ENCODE measurements at regions not wholly inside any gene's neighbourhood (a gene's known extent, or its start where the extent isn't known, plus 50 kb on each side); places are given as distances from the start of the nearest gene placed in this dataset.

- H2BK120ac ChIP-seq (ENCODE audit: low read depth, low read length): no peak overlapping the region
- no peak overlapping the region for H4K91ac ChIP-seq (ENCODE audit: low read depth, low read length, poor library complexity)
- no peak overlapping the region for H2AFZ ChIP-seq (ENCODE audit: low read length)
- no peak overlapping the region for H3K4me3 ChIP-seq (ENCODE audit: low read length in 2 of 2)
- no peak overlapping the region for H3K9ac ChIP-seq (ENCODE audit: low read depth, low read length, poor library complexity)
- no peak overlapping the region for H3K4me2 ChIP-seq (ENCODE audit: insufficient read depth, low read length, poor library complexity, severe bottlenecking)
- H3K27me3 ChIP-seq (ENCODE audit: control insufficient read depth in 3 of 3, insufficient read depth in 3 of 3, low read depth in 1 of 3, low read length in 3 of 3): no peaks in the 10 kb centered on the region
- no peak for DNase-seq (ENCODE audit: low spot score)
- no peak overlapping the region for H2BK15ac ChIP-seq (ENCODE audit: low read length)
- H2BK12ac ChIP-seq (ENCODE audit: low read length): no peak overlapping the region
- no peaks in the 10 kb centered on the region for H3K79me1 ChIP-seq (ENCODE audit: low read depth, low read length)
- H3K4me1 ChIP-seq (ENCODE audit: control insufficient read depth in 2 of 2, insufficient read depth in 1 of 2, low read depth in 1 of 2, low read length in 2 of 2): peaks cover 0 to 2% of the 10 kb centered on the region in 2 donors
- H3K23ac ChIP-seq (ENCODE audit: low read depth, low read length, poor library complexity): no peak overlapping the region
- no peak overlapping the region for H3K27ac ChIP-seq (replicated peaks; ENCODE audit: low read length)
- H3K14ac ChIP-seq (ENCODE audit: low read length): no peak overlapping the region
- H3K36me3 ChIP-seq (replicated peaks in 1 of 2; ENCODE audit: control insufficient read depth in 2 of 2, insufficient read depth in 2 of 2, low read length in 2 of 2): no peaks in the 10 kb centered on the region
- no peak overlapping the region for H4K8ac ChIP-seq (ENCODE audit: low read depth, low read length)
- no peak overlapping the region for H2AK5ac ChIP-seq (ENCODE audit: low read depth, low read length)
- no peaks in the 10 kb centered on the region for H3K9me3 ChIP-seq (replicated peaks in 1 of 2; ENCODE audit: control insufficient read depth in 2 of 2, insufficient read depth in 1 of 2, low read depth in 1 of 2, low read length in 2 of 2)
- H2BK5ac ChIP-seq (ENCODE audit: low read length): no peak overlapping the region
- no peak overlapping the region for H3K18ac ChIP-seq (ENCODE audit: low read length)
- no peak overlapping the region for H3K4ac ChIP-seq (ENCODE audit: low read length)
- WGBS, 2 donors (ENCODE audit: extremely low coverage in 2 of 2, insufficient read length in 2 of 2, insufficient replicate concordance in 1 of 2): no CpG with 5 or more reads among the region's 1 CpG
Observed at GRCh38 chr18:22871809-22872525, 61.2 kb upstream of the RBBP8 start.

GRCh38 chr18:22872900-22873537 is 60.1 kb upstream of the RBBP8 start:
- no peaks in the 10 kb centered on the region for H3K9me3 ChIP-seq (replicated peaks in 1 of 2; ENCODE audit: control insufficient read depth in 2 of 2, insufficient read depth in 1 of 2, low read depth in 1 of 2, low read length in 2 of 2)
- no peak overlapping the region for H3K9ac ChIP-seq (ENCODE audit: low read depth, low read length, poor library complexity)
- no peak overlapping the region for H4K8ac ChIP-seq (ENCODE audit: low read depth, low read length)
- H3K18ac ChIP-seq (ENCODE audit: low read length): no peak overlapping the region
- peaks cover 0 to 2% of the 10 kb centered on the region in 2 donors for H3K4me1 ChIP-seq (ENCODE audit: control insufficient read depth in 2 of 2, insufficient read depth in 1 of 2, low read depth in 1 of 2, low read length in 2 of 2)
- H2BK12ac ChIP-seq (ENCODE audit: low read length): no peak overlapping the region
- no peak overlapping the region for H2AK5ac ChIP-seq (ENCODE audit: low read depth, low read length)
- no peak overlapping the region for H3K4me2 ChIP-seq (ENCODE audit: insufficient read depth, low read length, poor library complexity, severe bottlenecking)
- H3K4me3 ChIP-seq (ENCODE audit: low read length in 2 of 2): no peak overlapping the region
- no peaks in the 10 kb centered on the region for H3K27me3 ChIP-seq (ENCODE audit: control insufficient read depth in 3 of 3, insufficient read depth in 3 of 3, low read depth in 1 of 3, low read length in 3 of 3)
- no peak overlapping the region for H2BK5ac ChIP-seq (ENCODE audit: low read length)
- H3K4ac ChIP-seq (ENCODE audit: low read length): no peak overlapping the region
- no CpG with 5 or more reads among the region's 8 CpGs for WGBS, 2 donors (ENCODE audit: extremely low coverage in 2 of 2, insufficient read length in 2 of 2, insufficient replicate concordance in 1 of 2)
- no peak overlapping the region for H3K27ac ChIP-seq (replicated peaks; ENCODE audit: low read length)
- H3K36me3 ChIP-seq (replicated peaks in 1 of 2; ENCODE audit: control insufficient read depth in 2 of 2, insufficient read depth in 2 of 2, low read length in 2 of 2): no peaks in the 10 kb centered on the region
- DNase-seq (ENCODE audit: low spot score): no peak
- H2BK15ac ChIP-seq (ENCODE audit: low read length): no peak overlapping the region
- H2AFZ ChIP-seq (ENCODE audit: low read length): no peak overlapping the region
- H4K91ac ChIP-seq (ENCODE audit: low read depth, low read length, poor library complexity): no peak overlapping the region
- no peak overlapping the region for H3K23ac ChIP-seq (ENCODE audit: low read depth, low read length, poor library complexity)
- H3K79me1 ChIP-seq (ENCODE audit: low read depth, low read length): no peaks in the 10 kb centered on the region
- H2BK120ac ChIP-seq (ENCODE audit: low read depth, low read length): no peak overlapping the region
- no peak overlapping the region for H3K14ac ChIP-seq (ENCODE audit: low read length)

GRCh38 chr18:22879293-22879692 is 53.8 kb upstream of the RBBP8 start:
- no peak overlapping the region for H3K4ac ChIP-seq (ENCODE audit: low read length)
- H2AK5ac ChIP-seq (ENCODE audit: low read depth, low read length): no peak overlapping the region
- H3K23ac ChIP-seq (ENCODE audit: low read depth, low read length, poor library complexity): no peak overlapping the region
- peaks cover 0 to 5% of the 10 kb centered on the region in 2 donors for H3K4me1 ChIP-seq (ENCODE audit: control insufficient read depth in 2 of 2, insufficient read depth in 1 of 2, low read depth in 1 of 2, low read length in 2 of 2)
- DNase-seq (ENCODE audit: low spot score): no peak
- H2AFZ ChIP-seq (ENCODE audit: low read length): no peak overlapping the region
- H3K36me3 ChIP-seq (replicated peaks in 1 of 2; ENCODE audit: control insufficient read depth in 2 of 2, insufficient read depth in 2 of 2, low read length in 2 of 2): no peaks in the 10 kb centered on the region
- no CpG with 5 or more reads among the region's 3 CpGs for whole genome bisulfite sequencing, 2 donors (ENCODE audit: extremely low coverage in 2 of 2, insufficient read length in 2 of 2, insufficient replicate concordance in 1 of 2)
- no peaks in the 10 kb centered on the region for H3K27me3 ChIP-seq (ENCODE audit: control insufficient read depth in 3 of 3, insufficient read depth in 3 of 3, low read depth in 1 of 3, low read length in 3 of 3)
- no peak overlapping the region for H2BK5ac ChIP-seq (ENCODE audit: low read length)
- no peak overlapping the region for H3K4me3 ChIP-seq (ENCODE audit: low read length in 2 of 2)
- no peak overlapping the region for H4K91ac ChIP-seq (ENCODE audit: low read depth, low read length, poor library complexity)
- no peak overlapping the region for H2BK15ac ChIP-seq (ENCODE audit: low read length)
- H3K9me3 ChIP-seq (replicated peaks in 1 of 2; ENCODE audit: control insufficient read depth in 2 of 2, insufficient read depth in 1 of 2, low read depth in 1 of 2, low read length in 2 of 2): no peaks in the 10 kb centered on the region
- H2BK120ac ChIP-seq (ENCODE audit: low read depth, low read length): no peak overlapping the region
- H3K4me2 ChIP-seq (ENCODE audit: insufficient read depth, low read length, poor library complexity, severe bottlenecking): no peak overlapping the region
- no peak overlapping the region for H3K9ac ChIP-seq (ENCODE audit: low read depth, low read length, poor library complexity)
- H3K79me1 ChIP-seq (ENCODE audit: low read depth, low read length): no peaks in the 10 kb centered on the region
- H3K18ac ChIP-seq (ENCODE audit: low read length): no peak overlapping the region
- no peak overlapping the region for H3K27ac ChIP-seq (replicated peaks; ENCODE audit: low read length)
- H4K8ac ChIP-seq (ENCODE audit: low read depth, low read length): no peak overlapping the region
- H3K14ac ChIP-seq (ENCODE audit: low read length): no peak overlapping the region
- no peak overlapping the region for H2BK12ac ChIP-seq (ENCODE audit: low read length)

- Histone ChIP-seq H2AFZ (ENCODE audit: low read length) (no peak overlapping the region), H3K9ac (ENCODE audit: low read depth, low read length, poor library complexity) (no peak overlapping the region), H2BK12ac (ENCODE audit: low read length) (no peak overlapping the region), H3K18ac (ENCODE audit: low read length) (no peak overlapping the region), H3K27me3 (ENCODE audit: control insufficient read depth in 3 of 3, insufficient read depth in 3 of 3, low read depth in 1 of 3, low read length in 3 of 3) (no peaks in the 10 kb centered on the region), H4K8ac (ENCODE audit: low read depth, low read length) (no peak overlapping the region), H2BK120ac (ENCODE audit: low read depth, low read length) (no peak overlapping the region), H2BK5ac (ENCODE audit: low read length) (no peak overlapping the region), H3K36me3 (replicated peaks in 1 of 2; ENCODE audit: control insufficient read depth in 2 of 2, insufficient read depth in 2 of 2, low read length in 2 of 2) (no peaks in the 10 kb centered on the region), H2BK15ac (ENCODE audit: low read length) (no peak overlapping the region), H2AK5ac (ENCODE audit: low read depth, low read length) (no peak overlapping the region), H3K79me1 (ENCODE audit: low read depth, low read length) (no peaks in the 10 kb centered on the region), H3K27ac (replicated peaks; ENCODE audit: low read length) (no peak overlapping the region), H4K91ac (ENCODE audit: low read depth, low read length, poor library complexity) (no peak overlapping the region), H3K4me1 (ENCODE audit: control insufficient read depth in 2 of 2, insufficient read depth in 1 of 2, low read depth in 1 of 2, low read length in 2 of 2) (peaks cover 0 to 5% of the 10 kb centered on the region in 2 donors), H3K4me3 (ENCODE audit: low read length in 2 of 2) (no peak overlapping the region), H3K9me3 (replicated peaks in 1 of 2; ENCODE audit: control insufficient read depth in 2 of 2, insufficient read depth in 1 of 2, low read depth in 1 of 2, low read length in 2 of 2) (no peaks in the 10 kb centered on the region), H3K4me2 (ENCODE audit: insufficient read depth, low read length, poor library complexity, severe bottlenecking) (no peak overlapping the region), H3K4ac (ENCODE audit: low read length) (no peak overlapping the region), H3K14ac (ENCODE audit: low read length) (no peak overlapping the region), H3K23ac (ENCODE audit: low read depth, low read length, poor library complexity) (no peak overlapping the region)
- no peak for DNase-seq (ENCODE audit: low spot score)
Observed at GRCh38 chr18:22882084-22882483, 51.0 kb upstream of the RBBP8 start.

Data from neuronal stem cell (in vitro differentiated cells).